HCT116 (cell line): ENCODE measurements at regions not wholly inside any gene's neighbourhood (a gene's known extent, or its start where the extent isn't known, plus 50 kb on each side); places are given as distances from the start of the nearest gene placed in this dataset.

Experiments
- ATAC-seq: fragments of 200-7000 bp; cut with Tn5 transposase; 2 replicates; pipeline ENCODE4 v1.9.1; 2020; ENCODE audit warnings: mild to moderate bottlenecking, moderate library complexity
- BruUV-seq: library from RNA; stranded (reverse); fragments of 400-500 nt; replicated peaks from 2 replicates; lab custom pipeline; 2021; lab: Mats Ljungman, UMichigan
- CTCF ChIA-PET: fragments of 300-600 bp; sonication (Branson Sonifier 250); formaldehyde crosslinking; loops from one replicate; lab custom pipeline; 2021; ENCODE audit warnings: antibody characterized with exemption; lab: Charles Lee
- POLR2A ChIA-PET: fragments of 300-600, 350-600 bp; sonication (Branson Sonifier 250); formaldehyde crosslinking; loops from one replicate; lab custom pipeline; 2021; ENCODE audit warnings: antibody characterized with exemption; lab: Charles Lee
- RAD21 ChIA-PET, 2 experiments: fragments of 300-600 bp; sonication (Branson Sonifier 250); formaldehyde crosslinking; loops; one replicate each; lab custom pipeline; 2023; ENCODE audit warnings: low total read pairs in 2 of 2; ENCODE audit not compliant: uncharacterized antibody in 2 of 2, unreplicated experiment in 2 of 2, low non-redundant PET in 1 of 2; lab: Charles Lee
- DNase-seq: peaks from one replicate; pipeline ENCODE4 v3.0.0-alpha.2; 2010; ENCODE audit warnings: low read depth, low spot score
- H2AFZ ChIP-seq: fragments of 200-600 bp; shearing (Covaris generic), sonication (generic); 2 replicates; pipeline ENCODE4 v1.6.1; 2017; ENCODE audit warnings: low read depth, mixed run types, mixed read lengths, antibody characterized with exemption, low read length; ENCODE audit not compliant: poor library complexity, severe bottlenecking
- H3K27ac ChIP-seq: 2 replicates; pipeline ENCODE4 v1.5.1; 2012; ENCODE audit warnings: low read depth, low read length
- H3K27me3 ChIP-seq: fragments of 200-600 bp; sonication (generic); 2 replicates; pipeline ENCODE4 v1.6.1; 2016; ENCODE audit warnings: mixed run types, low read length, mixed read lengths; ENCODE audit not compliant: insufficient read depth
- H3K36me3 ChIP-seq, 2 experiments: fragments of 200-500 bp in 1 of 2; fragments of 200-600 bp in 1 of 2; sonication (Bioruptor generic) in 1 of 2; sonication (generic) in 1 of 2; 2 replicates each; pipeline versions ENCODE4 v1.5.1 to v1.6.1; 2014 to 2016; ENCODE audit warnings: low read length in 2 of 2, inconsistent platforms in 1 of 2, mixed read lengths in 1 of 2, mixed run types in 1 of 2; ENCODE audit not compliant: insufficient read depth in 2 of 2, control insufficient read depth in 1 of 2
- H3K4me1 ChIP-seq, 2 experiments: fragments of 200-600 bp in 1 of 2; sonication (generic) in 1 of 2; 2 replicates each; pipeline versions ENCODE4 v1.5.1 to v1.6.1; 2012 to 2017; ENCODE audit warnings: low read length in 2 of 2, inconsistent platforms in 1 of 2, mild to moderate bottlenecking in 1 of 2, mixed read lengths in 1 of 2, mixed run types in 1 of 2, moderate library complexity in 1 of 2; ENCODE audit not compliant: insufficient read depth in 2 of 2, control insufficient read depth in 1 of 2
- H3K4me2 ChIP-seq: fragments of 200-600 bp; sonication (generic); 2 replicates; pipeline ENCODE4 v1.6.1; 2017; ENCODE audit warnings: mixed run types, low read length, mixed read lengths
- H3K4me3 ChIP-seq, 2 experiments: fragments of 200-600 bp in 1 of 2; sonication (generic) in 1 of 2; replicated peaks in 1 of 2; 2 replicates each; pipeline ENCODE4 v1.5.1; 2011 to 2016; ENCODE audit warnings: low read length in 2 of 2, control low read depth in 1 of 2, low read depth in 1 of 2, mild to moderate bottlenecking in 1 of 2, mixed read lengths in 1 of 2, mixed run types in 1 of 2
- H3K79me2 ChIP-seq: fragments of 200-600 bp; sonication (generic); 2 replicates; pipeline ENCODE4 v1.6.1; 2017; ENCODE audit warnings: mild to moderate bottlenecking, mixed run types, low read length, moderate library complexity, mixed read lengths; ENCODE audit not compliant: insufficient read depth
- H3K9ac ChIP-seq: fragments of 200-600 bp; sonication (generic); 2 replicates; pipeline ENCODE4 v1.6.1; 2016; ENCODE audit warnings: low read length, mixed read lengths
- H3K9me2 ChIP-seq: fragments of 200-600 bp; sonication (generic), shearing (Covaris generic); 2 replicates; pipeline ENCODE4 v1.6.1; 2017; ENCODE audit warnings: mixed run types, mild to moderate bottlenecking, moderate library complexity; ENCODE audit not compliant: insufficient read depth
- H3K9me3 ChIP-seq, 2 experiments: fragments of 200-500 bp in 1 of 2; fragments of 200-600 bp in 1 of 2; sonication (Bioruptor generic) in 1 of 2; sonication (generic) in 1 of 2; 2 replicates each; pipeline ENCODE4 v1.6.1; 2014 to 2017; ENCODE audit warnings: low read length in 2 of 2, mixed read lengths in 2 of 2, inconsistent platforms in 1 of 2, low read depth in 1 of 2, mild to moderate bottlenecking in 1 of 2, mixed run types in 1 of 2, moderate library complexity in 1 of 2; ENCODE audit not compliant: control insufficient read depth in 1 of 2, insufficient read depth in 1 of 2
- H4K20me1 ChIP-seq: fragments of 200-600 bp; sonication (generic), shearing (Covaris generic); 2 replicates; pipeline ENCODE4 v1.6.1; 2017; ENCODE audit warnings: mixed run types, mild to moderate bottlenecking, moderate library complexity; ENCODE audit not compliant: insufficient read depth
- EZH2phosphoT487 ChIP-seq: fragments of 200-600 bp; IDR thresholded peaks from 2 replicates; pipeline ENCODE4 v1.6.1; 2018; ENCODE audit warnings: antibody characterized with exemption, borderline replicate concordance
- JUND ChIP-seq: IDR thresholded peaks from 2 replicates; pipeline ENCODE4 v1.6.1; 2012
- POLR2AphosphoS5 ChIP-seq: IDR thresholded peaks from 2 replicates; pipeline ENCODE4 v1.6.1; 2011; ENCODE audit warnings: mild to moderate bottlenecking, low read depth, low read length, moderate library complexity
- RAD21 ChIP-seq: IDR thresholded peaks from 2 replicates; pipeline ENCODE4 v1.6.1; 2012; ENCODE audit warnings: low read depth, mild to moderate bottlenecking
- SP1 ChIP-seq: IDR thresholded peaks from 2 replicates; pipeline ENCODE4 v1.6.1; 2012; ENCODE audit warnings: low read depth
- ZNF274 ChIP-seq: fragments of 200-500 bp; sonication (Bioruptor generic); IDR thresholded peaks from 2 replicates; pipeline ENCODE4 v1.6.1; 2014; ENCODE audit warnings: mild to moderate bottlenecking, low read depth, low read length, inconsistent platforms
- intact Hi-C: fragments of 100-400 bp; cut with micrococcal nuclease; formaldehyde crosslinking; loops from 2 replicates; pipeline ENCODE4 v1.10.0; 2022
- TF ChIP-seq, protein P1 (sequence below), 3 experiments: fragments of 200-600 bp in 1 of 3; sonication (generic) in 1 of 3; IDR thresholded peaks in 2 of 3; conservative IDR thresholded peaks in 1 of 3; 2 replicates each; pipeline ENCODE4 v1.5.1; 2012 to 2017; ENCODE audit warnings: low read depth in 2 of 3, low read length in 2 of 3, antibody characterized with exemption in 1 of 3, borderline replicate concordance in 1 of 3, control low read depth in 1 of 3, mild to moderate bottlenecking in 1 of 3, mixed read lengths in 1 of 3, mixed run types in 1 of 3, moderate library complexity in 1 of 3; ENCODE audit not compliant: insufficient read depth in 1 of 3
- TF ChIP-seq, protein P2 (sequence below): IDR thresholded peaks from 2 replicates; pipeline ENCODE4 v1.6.1; 2011; ENCODE audit warnings: mild to moderate bottlenecking, low read length, moderate library complexity; ENCODE audit not compliant: insufficient replicate concordance; ENCODE audit errors: extremely low read depth

DNA sequence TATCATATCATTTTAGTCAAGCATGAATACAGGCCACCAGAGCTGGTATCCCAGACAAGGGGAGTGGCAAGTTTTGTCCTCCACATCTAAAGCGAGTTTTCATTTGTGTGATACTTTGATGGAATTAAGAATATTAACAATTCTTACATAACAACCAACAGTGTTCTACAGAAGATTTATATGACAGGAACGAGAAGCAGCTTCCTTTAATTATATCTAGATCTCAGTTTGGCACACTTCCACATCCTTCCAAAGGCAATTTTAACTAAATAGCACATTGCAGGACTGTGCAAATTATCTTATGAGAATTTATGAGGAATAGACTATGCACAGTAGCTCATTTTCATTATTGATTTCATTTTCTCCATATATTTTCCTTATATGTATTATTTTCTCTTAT, 121.2 kb upstream of the GUCY1A1 start:
- ATAC-seq = no peak
- Histone ChIP-seq H3K36me3 (no peaks in the 10 kb centered on the region), H3K79me2 (no peaks in the 10 kb centered on the region), H3K4me3 (no peak overlapping the region), H3K9ac (no peak overlapping the region)
- ChIA-PET CTCF (no interaction called here), RAD21 (no interaction called here)
- intact Hi-C loops = no loop called here
- TF ChIP-seq EZH2phosphoT487 (no peak), SP1 (no peak), POLR2AphosphoS5 (no peak), RAD21 (no peak)
- TF ChIP-seq, all 23 proteins: peak for 0
- H4K20me1 ChIP-seq = no peaks in the 10 kb centered on the region
- BruUV-seq = no TSS peak
- no peak overlapping the region for H2AFZ ChIP-seq
- POLR2A ChIA-PET = no interaction called here
- H3K4me2 ChIP-seq = no peak overlapping the region
- H3K9me3 ChIP-seq = no peaks in the 10 kb centered on the region
- no peaks in the 10 kb centered on the region for H3K4me1 ChIP-seq
- no peak overlapping the region for H3K27ac ChIP-seq
- H3K9me2 ChIP-seq = no peaks in the 10 kb centered on the region
- no peaks in the 10 kb centered on the region for H3K27me3 ChIP-seq
- no peak for DNase-seq

DNA sequence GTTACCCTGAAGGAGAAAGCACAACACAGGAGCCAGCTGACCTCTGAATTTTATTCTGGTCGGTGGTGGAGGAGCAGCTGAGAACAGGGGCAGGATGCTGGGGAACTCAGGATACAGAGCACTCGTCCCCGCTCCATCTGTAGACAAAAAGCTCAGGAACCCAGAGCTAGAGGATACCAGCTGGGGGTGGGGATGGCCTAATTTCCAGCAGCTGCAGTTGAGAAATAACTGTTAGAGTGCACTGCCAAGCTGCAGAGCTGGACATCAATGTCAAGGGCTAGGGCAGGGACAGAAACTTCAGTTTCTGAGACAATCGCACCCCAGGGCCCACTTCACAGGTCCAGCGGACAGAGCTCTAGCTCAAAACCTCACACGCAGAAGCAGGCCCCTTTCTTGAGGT, 122.1 kb upstream of the GUCY1A1 start:
- intact Hi-C loops = no loop called here

More for the DNA sequence above, 122.1 kb upstream of the GUCY1A1 start:
- H3K9me2 ChIP-seq = no peaks in the 10 kb centered on the region
- no peaks in the 10 kb centered on the region for H4K20me1 ChIP-seq
- no peaks in the 10 kb centered on the region for H3K9me3 ChIP-seq
- BruUV-seq = no TSS peak
- ChIA-PET RAD21 (no interaction called here), CTCF (no interaction called here), POLR2A (no interaction called here)
- no peaks in the 10 kb centered on the region for H3K4me1 ChIP-seq
- no peak for TF ChIP-seq EZH2phosphoT487
- TF ChIP-seq ZNF274 = no peak
- no peak for TF ChIP-seq JUND
- TF ChIP-seq, protein P1, sequence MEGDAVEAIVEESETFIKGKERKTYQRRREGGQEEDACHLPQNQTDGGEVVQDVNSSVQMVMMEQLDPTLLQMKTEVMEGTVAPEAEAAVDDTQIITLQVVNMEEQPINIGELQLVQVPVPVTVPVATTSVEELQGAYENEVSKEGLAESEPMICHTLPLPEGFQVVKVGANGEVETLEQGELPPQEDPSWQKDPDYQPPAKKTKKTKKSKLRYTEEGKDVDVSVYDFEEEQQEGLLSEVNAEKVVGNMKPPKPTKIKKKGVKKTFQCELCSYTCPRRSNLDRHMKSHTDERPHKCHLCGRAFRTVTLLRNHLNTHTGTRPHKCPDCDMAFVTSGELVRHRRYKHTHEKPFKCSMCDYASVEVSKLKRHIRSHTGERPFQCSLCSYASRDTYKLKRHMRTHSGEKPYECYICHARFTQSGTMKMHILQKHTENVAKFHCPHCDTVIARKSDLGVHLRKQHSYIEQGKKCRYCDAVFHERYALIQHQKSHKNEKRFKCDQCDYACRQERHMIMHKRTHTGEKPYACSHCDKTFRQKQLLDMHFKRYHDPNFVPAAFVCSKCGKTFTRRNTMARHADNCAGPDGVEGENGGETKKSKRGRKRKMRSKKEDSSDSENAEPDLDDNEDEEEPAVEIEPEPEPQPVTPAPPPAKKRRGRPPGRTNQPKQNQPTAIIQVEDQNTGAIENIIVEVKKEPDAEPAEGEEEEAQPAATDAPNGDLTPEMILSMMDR (IDR thresholded peaks at IDR 0.05 in 2 of 3, conservative IDR thresholded peaks at IDR 0.05 in 1 of 3; ENCODE audit: borderline replicate concordance in 1 of 3, insufficient read depth in 1 of 3, low read depth in 2 of 3, low read length in 2 of 3) = no peak
- no peak for TF ChIP-seq RAD21
- TF ChIP-seq, protein P2, sequence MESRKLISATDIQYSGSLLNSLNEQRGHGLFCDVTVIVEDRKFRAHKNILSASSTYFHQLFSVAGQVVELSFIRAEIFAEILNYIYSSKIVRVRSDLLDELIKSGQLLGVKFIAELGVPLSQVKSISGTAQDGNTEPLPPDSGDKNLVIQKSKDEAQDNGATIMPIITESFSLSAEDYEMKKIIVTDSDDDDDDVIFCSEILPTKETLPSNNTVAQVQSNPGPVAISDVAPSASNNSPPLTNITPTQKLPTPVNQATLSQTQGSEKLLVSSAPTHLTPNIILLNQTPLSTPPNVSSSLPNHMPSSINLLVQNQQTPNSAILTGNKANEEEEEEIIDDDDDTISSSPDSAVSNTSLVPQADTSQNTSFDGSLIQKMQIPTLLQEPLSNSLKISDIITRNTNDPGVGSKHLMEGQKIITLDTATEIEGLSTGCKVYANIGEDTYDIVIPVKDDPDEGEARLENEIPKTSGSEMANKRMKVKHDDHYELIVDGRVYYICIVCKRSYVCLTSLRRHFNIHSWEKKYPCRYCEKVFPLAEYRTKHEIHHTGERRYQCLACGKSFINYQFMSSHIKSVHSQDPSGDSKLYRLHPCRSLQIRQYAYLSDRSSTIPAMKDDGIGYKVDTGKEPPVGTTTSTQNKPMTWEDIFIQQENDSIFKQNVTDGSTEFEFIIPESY = no peak
- TF ChIP-seq SP1 = no peak
- H2AFZ ChIP-seq = no peak overlapping the region
- H3K36me3 ChIP-seq = no peaks in the 10 kb centered on the region
- H3K79me2 ChIP-seq = no peaks in the 10 kb centered on the region
- no peak overlapping the region for H3K4me2 ChIP-seq
- DNase-seq = no peak
- no peak overlapping the region for H3K9ac ChIP-seq
- H3K27me3 ChIP-seq = no peaks in the 10 kb centered on the region
- no peak for ATAC-seq
- no peak overlapping the region for H3K4me3 ChIP-seq
- no peak overlapping the region for H3K27ac ChIP-seq
